Kidney epithelial cell (primary cell): ENCODE measurements at regions not wholly inside any gene's neighbourhood (a gene's known extent, or its start where the extent isn't known, plus 50 kb on each side); places are given as distances from the start of the nearest gene placed in this dataset.
A peak's percentile ranks its signal among the peaks of the same experiment; 100 is the strongest.

Source experiments
- DNase-seq: peaks from one replicate; pipeline ENCODE4 v3.0.0-alpha.2; 2010; ENCODE audit warnings: low read depth
- H3K27me3 ChIP-seq: 2 replicates; pipeline ENCODE4 v1.6.0; 2011; ENCODE audit warnings: low read length; ENCODE audit not compliant: control insufficient read depth, insufficient read depth
- H3K36me3 ChIP-seq: 2 replicates; pipeline ENCODE4 v1.5.1; 2011; ENCODE audit warnings: low read length; ENCODE audit not compliant: control insufficient read depth, insufficient read depth
- H3K4me3 ChIP-seq: 2 replicates; pipeline ENCODE4 v1.5.1; 2011; ENCODE audit warnings: low read depth, mild to moderate bottlenecking, control low read depth, low read length
- TF ChIP-seq, protein P1 (sequence below): IDR thresholded peaks from 2 replicates; pipeline ENCODE4 v1.5.1; 2011; ENCODE audit warnings: mild to moderate bottlenecking, moderate library complexity, low read length, control low read depth, inconsistent platforms; ENCODE audit not compliant: insufficient read depth, poor library complexity, severe bottlenecking

DNA sequence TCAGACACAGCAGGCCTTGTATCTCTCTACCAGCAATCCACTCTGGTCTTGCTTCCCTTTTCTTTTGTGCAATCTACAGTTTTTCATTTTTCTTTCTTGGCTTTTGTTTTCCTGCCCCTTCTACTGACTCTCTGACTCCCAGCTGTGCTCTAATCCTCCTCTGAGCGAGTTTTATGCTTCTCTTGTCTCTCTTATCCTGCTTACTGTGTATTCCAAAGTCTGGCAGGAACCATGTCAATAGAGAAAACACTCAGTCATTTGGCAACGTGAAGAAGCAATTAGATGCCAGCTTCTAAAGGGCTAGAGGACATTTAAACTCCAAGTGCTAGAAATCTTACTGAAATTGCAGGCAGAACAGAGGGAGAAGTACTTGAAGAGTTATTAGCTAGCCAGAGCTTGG lies 984.6 kb upstream of the TENM3 start:
- no peaks in the 10 kb centered on the region for H3K36me3 ChIP-seq
- TF ChIP-seq, protein P1, sequence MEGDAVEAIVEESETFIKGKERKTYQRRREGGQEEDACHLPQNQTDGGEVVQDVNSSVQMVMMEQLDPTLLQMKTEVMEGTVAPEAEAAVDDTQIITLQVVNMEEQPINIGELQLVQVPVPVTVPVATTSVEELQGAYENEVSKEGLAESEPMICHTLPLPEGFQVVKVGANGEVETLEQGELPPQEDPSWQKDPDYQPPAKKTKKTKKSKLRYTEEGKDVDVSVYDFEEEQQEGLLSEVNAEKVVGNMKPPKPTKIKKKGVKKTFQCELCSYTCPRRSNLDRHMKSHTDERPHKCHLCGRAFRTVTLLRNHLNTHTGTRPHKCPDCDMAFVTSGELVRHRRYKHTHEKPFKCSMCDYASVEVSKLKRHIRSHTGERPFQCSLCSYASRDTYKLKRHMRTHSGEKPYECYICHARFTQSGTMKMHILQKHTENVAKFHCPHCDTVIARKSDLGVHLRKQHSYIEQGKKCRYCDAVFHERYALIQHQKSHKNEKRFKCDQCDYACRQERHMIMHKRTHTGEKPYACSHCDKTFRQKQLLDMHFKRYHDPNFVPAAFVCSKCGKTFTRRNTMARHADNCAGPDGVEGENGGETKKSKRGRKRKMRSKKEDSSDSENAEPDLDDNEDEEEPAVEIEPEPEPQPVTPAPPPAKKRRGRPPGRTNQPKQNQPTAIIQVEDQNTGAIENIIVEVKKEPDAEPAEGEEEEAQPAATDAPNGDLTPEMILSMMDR = no peak
- no peak overlapping the region for H3K4me3 ChIP-seq
- no peak for DNase-seq
- no peaks in the 10 kb centered on the region for H3K27me3 ChIP-seq

DNA sequence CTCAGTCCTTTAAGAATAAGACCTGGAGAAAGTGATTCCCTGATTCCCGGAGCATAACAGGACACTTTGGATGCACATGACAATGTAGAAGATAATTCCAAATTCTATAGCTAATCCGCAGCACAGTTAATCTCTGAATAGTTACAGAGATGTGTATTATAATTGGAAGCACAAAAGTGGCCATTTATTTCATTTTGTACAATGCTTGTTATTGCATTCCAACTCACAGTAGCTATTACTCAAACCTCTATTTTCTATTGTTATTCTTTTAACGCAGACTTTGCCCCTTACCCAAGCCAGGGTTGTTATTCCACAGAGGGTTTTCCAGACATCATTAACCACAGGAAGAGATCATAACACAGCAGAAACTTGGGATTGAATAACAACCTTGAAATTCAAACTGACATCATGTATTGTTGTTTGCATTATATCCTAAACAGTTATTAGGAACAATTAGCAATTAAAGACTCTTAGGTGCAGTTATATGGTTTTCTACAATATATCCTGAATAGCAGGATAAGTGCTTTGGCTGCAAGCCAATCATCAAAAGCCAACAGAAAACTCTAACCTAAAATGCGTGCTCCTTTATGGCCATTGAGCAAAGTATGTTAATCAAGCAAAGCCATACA lies 984.0 kb upstream of the TENM3 start:
- TF ChIP-seq, protein P1 = no peak
- Histone ChIP-seq H3K4me3 (no peak overlapping the region), H3K36me3 (no peaks in the 10 kb centered on the region), H3K27me3 (no peaks in the 10 kb centered on the region)
- DNase-seq = no peak

DNA sequence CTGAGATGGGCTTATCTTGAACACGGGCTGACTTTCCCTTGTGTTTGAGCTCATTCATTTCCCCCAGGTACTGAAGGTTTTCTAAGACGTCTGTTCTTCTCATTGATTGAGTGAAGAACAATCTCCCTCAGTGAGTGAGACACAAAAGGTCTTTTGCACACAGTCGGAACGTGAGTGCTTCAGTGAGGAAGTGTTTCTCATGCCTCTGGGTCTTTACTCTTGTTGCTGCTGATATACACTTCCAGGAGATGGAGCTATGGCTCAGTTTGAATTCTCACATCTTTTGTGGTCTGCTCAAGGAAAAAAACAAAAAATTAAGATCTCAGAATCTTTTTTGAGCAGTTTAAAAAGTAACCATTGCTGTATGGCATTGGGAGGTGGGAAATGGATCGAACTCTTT lies 981.9 kb upstream of the TENM3 start:
- DNase-seq = no peak
- H3K4me3 ChIP-seq = no peak overlapping the region
- TF ChIP-seq, protein P1 = peak; percentile 41
- H3K27me3 ChIP-seq = no peaks in the 10 kb centered on the region
- H3K36me3 ChIP-seq = no peaks in the 10 kb centered on the region

DNA sequence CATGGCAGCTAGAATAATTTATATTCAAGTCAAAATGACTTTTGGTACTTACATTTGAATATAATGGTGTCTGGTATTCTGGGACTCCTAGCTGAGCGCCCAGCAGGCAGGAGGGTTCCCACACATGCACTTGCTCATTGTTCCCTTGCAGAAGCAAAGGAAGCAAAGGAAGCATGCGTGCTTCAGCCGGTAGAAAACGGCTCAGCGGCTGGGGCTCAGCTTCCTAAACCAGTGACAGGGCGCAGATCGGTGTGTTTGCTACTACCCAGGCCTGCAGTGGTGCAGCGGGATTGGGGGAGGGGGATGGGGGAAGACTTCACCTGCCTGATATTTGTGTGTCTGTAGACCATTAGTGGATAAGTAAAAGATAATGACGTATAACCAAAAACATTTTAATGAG lies 978.3 kb upstream of the TENM3 start:
- H3K36me3 ChIP-seq = no peaks in the 10 kb centered on the region
- no peak overlapping the region for H3K4me3 ChIP-seq
- no peak for DNase-seq
- TF ChIP-seq, protein P1 = no peak
- no peaks in the 10 kb centered on the region for H3K27me3 ChIP-seq

DNA sequence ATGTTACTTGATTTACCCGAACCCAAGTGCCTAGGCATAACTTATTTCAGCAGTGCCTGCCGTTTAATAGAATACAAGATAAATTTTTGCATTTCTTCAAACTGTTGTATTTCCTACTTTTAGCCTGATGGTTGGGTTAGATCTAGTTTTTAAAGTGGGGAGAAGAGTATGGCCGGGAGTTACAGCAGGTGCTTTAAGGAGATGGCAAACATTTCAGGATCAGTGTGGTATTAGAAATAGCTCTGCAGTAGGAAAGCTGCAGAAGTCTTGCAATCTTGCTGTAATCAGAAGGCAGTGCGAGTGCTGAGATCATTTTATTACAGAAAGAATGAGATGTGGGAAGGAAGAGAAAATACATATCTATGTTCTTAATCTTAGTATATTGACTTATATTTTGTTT lies 977.8 kb upstream of the TENM3 start:
- DNase-seq = no peak
- H3K4me3 ChIP-seq = no peak overlapping the region
- H3K36me3 ChIP-seq = no peaks in the 10 kb centered on the region
- H3K27me3 ChIP-seq = no peaks in the 10 kb centered on the region
- TF ChIP-seq, protein P1 = no peak

DNA sequence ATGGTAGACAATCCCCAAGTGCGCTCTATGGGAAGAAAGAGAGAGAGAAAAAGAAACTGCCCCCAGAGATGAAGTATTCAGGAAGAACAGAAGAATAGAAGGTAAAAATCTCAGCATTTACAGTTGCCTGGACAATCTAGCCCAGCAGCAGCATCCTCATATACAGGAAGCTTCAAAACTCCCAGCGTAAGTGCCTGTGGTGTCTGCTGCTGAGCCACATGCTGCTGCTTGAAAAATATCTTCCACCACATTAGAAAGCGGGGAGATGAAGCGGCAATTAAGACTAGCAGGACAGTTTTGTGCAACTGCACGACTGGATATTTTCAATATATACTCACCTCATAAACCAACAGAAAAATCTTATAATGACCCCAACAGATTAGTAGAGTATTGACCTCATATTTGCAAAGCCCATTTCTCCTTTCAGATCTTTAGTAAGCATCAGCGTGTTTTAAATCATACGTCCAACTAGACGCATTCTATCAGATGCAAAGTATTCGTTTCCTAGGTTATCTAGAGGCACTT lies 972.0 kb upstream of the TENM3 start:
- DNase-seq = no peak
- Histone ChIP-seq H3K4me3 (no peak overlapping the region), H3K36me3 (no peaks in the 10 kb centered on the region), H3K27me3 (no peaks in the 10 kb centered on the region)
- TF ChIP-seq, protein P1 = no peak
